ENCODE measurements at regions not wholly inside any gene's neighbourhood (a gene's known extent, or its start where the extent isn't known, plus 50 kb on each side); places are given as distances from the start of the nearest gene placed in this dataset.

- DNase-seq (ENCODE audit: low read depth) = no peak
These were observed 207.0 kb upstream of the FOXA2 start for GRCh38 chr20:22791396-22791795.

GRCh38 chr20:22791877-22792525 lies 207.6 kb upstream of the FOXA2 start:
- DNase-seq (ENCODE audit: low read depth) = no peak

DNA sequence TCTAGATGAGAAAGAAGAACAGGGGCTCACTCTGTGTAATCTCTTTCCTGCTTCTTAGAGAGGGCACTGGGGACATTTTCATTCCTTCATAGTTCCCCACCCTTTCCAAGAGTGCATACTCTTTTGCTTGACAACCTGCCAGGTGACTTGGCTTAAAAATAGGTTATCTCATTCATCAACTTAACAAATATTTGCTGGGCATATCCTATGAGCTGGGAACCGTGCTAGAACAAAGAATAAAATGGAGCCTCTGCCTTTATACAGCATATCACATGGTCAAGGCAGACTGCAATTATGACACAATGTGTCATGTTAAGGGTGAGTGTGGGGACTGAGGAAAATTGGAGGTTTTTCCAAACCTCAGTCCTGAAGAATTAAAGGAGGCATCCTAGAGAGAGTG lies 209.8 kb upstream of the FOXA2 start:
- no peak for DNase-seq (ENCODE audit: low read depth)

GRCh38 chr20:22795433-22795832 lies 211.1 kb upstream of the FOXA2 start:
- no peak for DNase-seq (ENCODE audit: low read depth)

- peak; percentile 85 for DNase-seq (ENCODE audit: low read depth)
These were observed 211.5 kb upstream of the FOXA2 start for GRCh38 chr20:22795871-22796270.

DNA sequence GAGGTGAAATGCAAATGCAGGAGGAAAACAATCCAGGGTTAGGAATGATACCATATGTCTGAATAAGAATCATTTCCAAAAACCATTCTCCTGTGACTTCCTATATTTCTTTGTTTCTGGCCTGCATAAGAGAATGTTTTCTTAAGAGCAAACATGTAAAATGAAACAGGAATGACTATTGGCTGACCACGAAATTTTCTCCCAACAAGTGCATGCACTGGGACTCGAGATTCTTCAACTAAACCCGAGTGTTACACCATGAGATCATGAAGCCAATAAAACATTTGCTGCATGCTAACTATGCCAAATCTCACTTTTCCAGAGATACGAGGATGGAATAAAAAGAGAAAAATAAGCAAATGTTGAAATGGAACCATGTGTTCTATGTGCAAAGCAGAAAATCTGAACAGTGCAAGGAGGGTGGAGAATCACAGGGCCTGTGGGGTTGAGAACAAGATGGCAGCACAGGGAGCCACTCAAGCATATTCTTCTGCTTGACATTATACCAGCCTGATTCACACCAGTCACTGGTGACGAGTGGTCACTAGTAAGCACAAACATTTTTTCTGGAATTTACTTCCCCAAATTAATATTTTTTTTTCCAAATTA lies 212.2 kb upstream of the FOXA2 start:
- peak; percentile 3 for DNase-seq (ENCODE audit: low read depth)

GRCh38 chr20:22797103-22797502 lies 212.7 kb upstream of the FOXA2 start:
- DNase-seq (ENCODE audit: low read depth) = no peak

GRCh38 chr20:22799687-22800086 lies 215.3 kb upstream of the FOXA2 start:
- no peak for DNase-seq (ENCODE audit: low read depth)

DNA sequence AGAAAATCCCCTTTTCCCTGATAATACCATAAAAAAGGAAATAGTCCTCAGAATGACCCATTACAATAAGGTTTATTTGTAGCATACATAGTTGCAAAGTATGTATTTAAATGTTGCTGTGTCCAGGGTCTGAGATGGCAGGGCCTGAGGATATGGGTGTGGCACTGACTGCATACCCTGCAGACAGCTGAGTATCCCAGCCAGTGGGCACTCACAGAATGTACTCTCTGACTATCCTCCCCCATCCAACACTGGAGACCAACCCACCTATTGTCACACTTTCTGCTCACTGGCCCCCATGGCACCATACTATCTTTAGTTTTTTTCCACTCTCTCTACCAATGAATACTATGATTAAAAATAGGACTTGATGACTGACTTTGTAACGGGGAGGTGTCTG lies 215.8 kb upstream of the FOXA2 start:
- DNase-seq (ENCODE audit: low read depth) = no peak

DNA sequence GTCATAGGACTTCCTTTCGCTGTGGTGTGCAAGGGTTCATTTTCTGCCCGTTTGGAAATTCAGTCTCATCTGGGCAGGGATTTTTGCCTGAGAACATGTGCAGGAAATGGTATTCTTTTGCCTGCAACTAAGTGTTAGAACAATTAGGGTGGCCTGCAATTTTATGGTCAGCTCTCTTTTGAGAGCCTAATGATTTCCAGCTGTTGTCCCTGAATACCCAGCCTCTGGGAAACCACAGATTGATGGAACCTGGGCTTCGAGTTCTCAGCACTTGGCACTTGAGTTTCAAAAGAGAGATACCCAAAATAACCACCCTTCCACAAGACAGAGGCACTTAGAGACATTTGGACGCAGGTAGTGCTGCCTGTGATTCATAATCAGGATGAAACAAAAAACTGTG lies 217.2 kb upstream of the FOXA2 start:
- DNase-seq (ENCODE audit: low read depth) = peak; percentile 3

- DNase-seq (ENCODE audit: low read depth) = no peak
These were observed 217.9 kb upstream of the FOXA2 start for GRCh38 chr20:22802296-22802695.

DNA sequence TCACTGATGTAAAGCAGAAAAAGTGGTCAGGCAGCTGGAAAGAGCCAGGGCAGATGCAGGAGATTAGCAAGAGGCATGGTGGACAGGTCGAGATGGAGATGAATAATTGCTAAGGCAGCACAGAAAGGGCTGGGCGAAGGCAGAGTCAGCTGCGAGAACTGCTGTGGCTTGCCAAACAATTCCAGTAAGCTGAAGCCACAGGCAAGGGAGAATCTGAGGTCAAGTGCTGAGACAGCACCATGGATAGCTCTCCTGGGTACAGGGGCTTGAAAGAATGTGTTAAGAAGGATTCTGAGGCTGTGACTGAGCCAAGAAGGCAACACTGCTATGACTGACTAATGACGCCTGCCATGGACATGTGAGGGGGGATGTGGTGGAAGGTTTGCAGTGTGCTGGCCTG lies 220.8 kb upstream of the FOXA2 start:
- DNase-seq (ENCODE audit: low read depth) = peak; percentile 6

DNA sequence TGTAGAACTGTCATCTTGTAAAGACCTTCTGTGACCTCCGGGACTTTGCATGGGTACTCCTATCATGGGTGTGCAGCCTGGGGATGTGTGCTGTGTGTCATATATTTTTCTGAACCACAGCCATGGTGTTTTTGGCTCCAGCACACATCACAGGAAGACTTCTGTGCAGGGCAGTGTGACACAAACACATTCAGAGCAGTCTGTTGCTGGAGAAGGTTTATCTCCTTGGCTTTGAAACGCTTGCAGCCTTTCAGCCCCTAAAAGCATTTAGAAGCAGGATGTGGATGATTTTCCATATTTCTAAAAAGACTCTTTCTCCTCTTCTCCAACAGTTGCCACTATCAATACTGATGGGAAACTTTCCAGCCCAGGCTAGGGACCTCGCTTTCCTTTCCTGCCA lies 221.6 kb upstream of the FOXA2 start:
- no peak for DNase-seq (ENCODE audit: low read depth)

GRCh38 chr20:22807045-22807444 lies 222.7 kb upstream of the FOXA2 start:
- DNase-seq (ENCODE audit: low read depth) = no peak

DNA sequence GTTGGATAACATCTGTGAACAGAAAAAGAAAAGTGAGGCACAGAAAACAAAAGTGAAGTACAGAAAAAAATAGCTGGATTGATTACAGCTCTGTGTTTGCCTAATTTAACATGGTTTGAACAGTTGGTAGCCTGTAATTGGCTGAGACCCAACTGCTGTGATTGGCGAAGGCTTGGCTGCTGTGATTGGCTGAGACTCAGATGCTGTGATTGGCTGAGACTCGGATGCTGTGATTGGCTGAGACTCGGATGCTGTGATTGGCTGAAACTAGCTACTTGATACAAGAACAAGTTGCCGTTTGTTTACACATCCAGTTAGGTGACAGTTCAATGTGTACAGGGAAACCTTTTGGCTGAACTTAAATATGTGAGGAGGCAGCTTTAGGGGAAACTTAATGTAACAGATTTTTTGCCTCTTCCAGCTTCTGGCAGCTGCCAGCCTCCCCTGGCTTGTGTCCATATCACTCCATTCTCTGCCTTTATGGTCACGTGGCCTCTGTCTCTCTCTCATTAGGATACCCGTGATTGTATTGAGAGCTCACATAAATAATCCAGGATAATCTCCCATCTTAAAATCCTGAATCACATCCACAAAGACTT lies 223.4 kb upstream of the FOXA2 start:
- DNase-seq (ENCODE audit: low read depth) = no peak

- DNase-seq (ENCODE audit: low read depth) = no peak
These were observed 224.3 kb upstream of the FOXA2 start for GRCh38 chr20:22808628-22809027.

- no peak for DNase-seq (ENCODE audit: low read depth)
These were observed 225.1 kb upstream of the SSTR4 start for GRCh38 chr20:22810030-22810429.

DNA sequence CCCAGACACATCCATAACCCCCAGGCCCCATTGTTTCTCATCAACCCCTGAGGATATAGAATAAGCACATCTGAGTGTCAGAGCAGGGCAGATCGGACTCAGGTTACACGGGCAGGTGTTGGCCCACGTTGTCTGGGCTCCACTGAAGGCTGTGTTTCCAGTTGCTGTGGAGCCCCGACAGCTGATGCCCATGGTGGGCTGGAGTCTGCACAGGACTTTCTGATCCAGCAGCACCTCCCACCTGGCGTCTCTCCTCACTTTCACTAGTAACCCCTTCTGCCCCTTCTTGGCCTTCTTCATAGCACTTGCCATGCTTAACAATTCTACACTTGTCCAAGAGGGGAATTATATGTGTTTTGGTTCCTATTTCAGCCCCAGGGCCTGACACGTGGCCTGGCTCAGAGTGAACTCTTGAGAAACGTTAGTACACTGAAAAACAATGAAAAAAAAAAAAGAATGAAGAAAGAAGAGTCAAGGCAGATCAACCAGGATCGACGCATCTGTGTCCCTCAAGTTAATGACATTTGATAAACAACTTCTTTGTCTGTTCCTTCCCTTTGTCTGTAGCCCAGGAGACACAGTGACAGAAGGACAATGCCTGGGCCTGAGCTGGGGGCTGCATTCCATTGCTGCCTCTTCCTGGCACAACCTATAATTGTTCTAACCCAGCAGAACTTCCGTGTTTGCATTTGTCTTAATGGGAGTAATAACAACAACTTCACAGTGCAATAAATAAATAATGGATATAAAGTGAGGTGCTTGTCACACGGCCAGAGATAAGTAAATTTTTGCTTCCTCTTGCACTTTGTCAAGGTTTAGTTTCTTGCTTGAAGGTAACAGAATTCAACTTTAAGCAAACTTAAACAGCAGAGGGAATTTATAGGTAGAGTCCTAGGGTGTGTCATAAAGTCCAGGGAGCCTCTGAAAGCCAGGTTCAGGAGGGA lies 224.2 kb upstream of the SSTR4 start:
- no peak for DNase-seq (ENCODE audit: low read depth)

DNA sequence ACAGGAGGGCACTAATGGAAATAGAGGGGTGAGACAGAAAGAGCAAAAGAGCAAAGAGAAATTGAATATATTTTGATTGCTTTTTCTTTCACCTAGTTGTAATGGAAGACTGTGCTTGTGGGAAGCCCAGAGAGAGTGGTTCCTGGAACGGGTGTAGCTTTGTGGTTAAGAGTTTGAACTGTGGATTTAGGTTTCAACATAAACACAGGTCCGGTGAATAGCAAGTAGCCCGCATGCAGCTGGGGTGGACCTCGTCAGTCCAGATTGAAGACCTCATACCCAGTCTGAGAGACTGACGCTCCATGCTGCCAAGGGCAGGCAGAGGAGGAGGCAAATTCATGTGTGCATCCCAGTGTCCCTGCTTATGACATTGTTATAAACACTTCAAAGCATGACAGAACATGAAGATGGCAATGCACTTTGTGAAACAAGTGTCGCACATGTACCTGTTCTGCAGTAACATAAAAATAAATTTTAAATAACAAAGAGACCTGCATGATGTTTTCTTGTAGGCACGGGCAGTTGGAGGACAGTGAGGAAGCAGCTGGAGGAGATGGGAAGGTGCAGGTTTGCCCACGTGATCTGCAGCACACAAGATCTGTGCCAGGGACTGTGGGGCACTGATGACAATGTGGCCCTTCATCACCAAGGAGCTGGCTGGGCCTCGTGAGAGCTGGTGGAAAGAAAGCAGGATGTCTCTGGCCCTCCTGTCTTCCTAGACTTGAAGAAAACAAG lies 220.5 kb upstream of the SSTR4 start:
- DNase-seq (ENCODE audit: low read depth) = no peak

GRCh38 chr20:22815206-22815551 lies 219.9 kb upstream of the SSTR4 start:
- DNase-seq (ENCODE audit: low read depth) = no peak

GRCh38 chr20:22815603-22816315 lies 219.4 kb upstream of the SSTR4 start:
- no peak for DNase-seq (ENCODE audit: low read depth)

All from GM04504 (cell line).